Endothelial cell of umbilical vein (primary cell): ENCODE measurements at regions not wholly inside any gene's neighbourhood (a gene's known extent, or its start where the extent isn't known, plus 50 kb on each side); places are given as distances from the start of the nearest gene placed in this dataset.
"Not testable (repeated sequence)": the region's sequence is repeated elsewhere in the genome, so short reads cannot be mapped to it uniquely, and the experiment has no call there.

ENCODE experiments used
- BruUV-seq: library from RNA; stranded (reverse); fragments of 400-500 nt; replicated peaks from 2 replicates; lab custom pipeline; 2021; lab: Mats Ljungman, UMichigan
- CTCF ChIA-PET: fragments of 300-600, 350-600 bp; sonication (Branson Sonifier 250); formaldehyde crosslinking; loops from one replicate; lab custom pipeline; 2021; ENCODE audit warnings: antibody characterized with exemption, inconsistent platforms; lab: Charles Lee
- POLR2A ChIA-PET: fragments of 300-600, 350-600 bp; sonication (Branson Sonifier 250); formaldehyde crosslinking; loops from one replicate; lab custom pipeline; 2021; ENCODE audit warnings: antibody characterized with exemption, inconsistent platforms; lab: Charles Lee
- DNase-seq: peaks from one replicate; pipeline ENCODE4 v3.0.0-alpha.2; 2011; ENCODE audit warnings: low read depth, low spot score
- FAIRE-seq: peaks from 2 replicates; lab custom pipeline; 2011; peaks lifted over from hg19 to GRCh38; lab: Jason Lieb, UNC
- H2AFZ ChIP-seq: 2 replicates; pipeline ENCODE4 v1.6.0; 2012; ENCODE audit warnings: low read depth, low read length, control low read depth, inconsistent platforms
- H3K27ac ChIP-seq: 2 replicates; pipeline ENCODE4 v1.5.1; 2011; ENCODE audit warnings: low read depth, mild to moderate bottlenecking, control low read depth, low read length, moderate library complexity; ENCODE audit not compliant: insufficient read depth
- H3K27me3 ChIP-seq, 2 experiments: 2 replicates each; pipeline versions ENCODE4 v1.6.0 to v1.6.1; 2011; ENCODE audit warnings: low read length in 2 of 2, mixed read lengths in 1 of 2; ENCODE audit not compliant: control insufficient read depth in 2 of 2, insufficient read depth in 2 of 2
- H3K36me3 ChIP-seq, 2 experiments: 2 replicates in 1 of 2; 3 replicates in 1 of 2; pipeline ENCODE4 v1.5.1; 2011; ENCODE audit warnings: low read length in 2 of 2, mild to moderate bottlenecking in 1 of 2, moderate library complexity in 1 of 2; ENCODE audit not compliant: control insufficient read depth in 2 of 2, insufficient read depth in 2 of 2; ENCODE audit errors: extremely low read depth in 1 of 2
- H3K4me1 ChIP-seq: 3 replicates; pipeline ENCODE4 v1.5.1; 2011; ENCODE audit warnings: mild to moderate bottlenecking, low read length; ENCODE audit not compliant: control insufficient read depth, insufficient read depth; ENCODE audit errors: extremely low read depth
- H3K4me2 ChIP-seq: 2 replicates; pipeline ENCODE4 v1.6.1; 2011; ENCODE audit warnings: low read length, control low read depth, mixed read lengths; ENCODE audit not compliant: insufficient read depth
- H3K4me3 ChIP-seq, 3 experiments: fragments of 200-600 bp in 1 of 3; sonication (generic), shearing (Covaris generic) in 1 of 3; replicated peaks in 1 of 3; 2 replicates each; pipeline ENCODE4 v1.5.1; 2011 to 2016; ENCODE audit warnings: control low read depth in 3 of 3, low read length in 3 of 3, mild to moderate bottlenecking in 2 of 3, inconsistent platforms in 1 of 3, low read depth in 1 of 3, moderate library complexity in 1 of 3; ENCODE audit not compliant: insufficient read depth in 1 of 3
- H3K79me2 ChIP-seq: 2 replicates; pipeline ENCODE4 v1.6.0; 2012; ENCODE audit warnings: low read length, inconsistent platforms; ENCODE audit not compliant: control insufficient read depth, insufficient read depth
- H3K9ac ChIP-seq: replicated peaks from 2 replicates; pipeline ENCODE3; 2011; ENCODE audit warnings: low read length, control low read depth; ENCODE audit not compliant: insufficient read depth; ENCODE audit errors: extremely low read depth
- H3K9me1 ChIP-seq: replicated peaks from 3 replicates; pipeline ENCODE4 v1.6.0; 2011; ENCODE audit warnings: mild to moderate bottlenecking, low read length; ENCODE audit not compliant: control insufficient read depth, insufficient read depth; ENCODE audit errors: extremely low read depth
- H3K9me3 ChIP-seq: replicated peaks from 2 replicates; pipeline ENCODE4 v1.5.1; 2012; ENCODE audit warnings: low read length, inconsistent platforms; ENCODE audit not compliant: control insufficient read depth, insufficient read depth
- H4K20me1 ChIP-seq: replicated peaks from 2 replicates; pipeline ENCODE3; 2011; ENCODE audit warnings: mild to moderate bottlenecking, low read length; ENCODE audit not compliant: control insufficient read depth, insufficient read depth; ENCODE audit errors: extremely low read depth
- CTCF ChIP-seq, 2 donors: IDR thresholded peaks; 1 replicate in 1 of 2; 2 replicates in 1 of 2; pipeline ENCODE4 v1.5.1; 2011; ENCODE audit warnings: low read length in 2 of 2, mild to moderate bottlenecking in 2 of 2, moderate library complexity in 2 of 2, control low read depth in 1 of 2, inconsistent platforms in 1 of 2, low read depth in 1 of 2; ENCODE audit not compliant: insufficient read depth in 1 of 2; ENCODE audit errors: extremely low read depth in 1 of 2
- EZH2 ChIP-seq: IDR thresholded peaks from 2 replicates; pipeline ENCODE4 v1.6.1; 2012; ENCODE audit warnings: borderline replicate concordance, low read depth, mild to moderate bottlenecking, moderate library complexity, low read length, inconsistent platforms; ENCODE audit not compliant: severe bottlenecking
- FOS ChIP-seq: IDR thresholded peaks from 2 replicates; pipeline ENCODE4 v1.6.1; 2011; ENCODE audit warnings: mild to moderate bottlenecking, low read length, moderate library complexity, borderline replicate concordance; ENCODE audit not compliant: insufficient read depth
- GATA2 ChIP-seq: IDR thresholded peaks from 2 replicates; pipeline ENCODE4 v1.7.0; 2011; ENCODE audit warnings: low read depth, mild to moderate bottlenecking, moderate library complexity, mixed read lengths, low read length; ENCODE audit not compliant: insufficient read length, insufficient read depth
- JUN ChIP-seq: IDR thresholded peaks from 2 replicates; pipeline ENCODE4 v1.6.1; 2011; ENCODE audit warnings: borderline replicate concordance, low read depth; ENCODE audit not compliant: insufficient read length, insufficient read depth
- MAX ChIP-seq: IDR thresholded peaks from 2 replicates; pipeline ENCODE4 v1.6.1; 2011; ENCODE audit not compliant: insufficient read depth, insufficient read length
- MYC ChIP-seq: IDR thresholded peaks from one replicate; pipeline ENCODE4 v1.6.1; 2011; ENCODE audit warnings: mild to moderate bottlenecking, low read depth, low read length
- POLR2A ChIP-seq: IDR thresholded peaks from 2 replicates; pipeline ENCODE4 v1.6.1; 2012; ENCODE audit warnings: low read depth, mild to moderate bottlenecking, control low read depth, low read length
- POLR2AphosphoS5 ChIP-seq: IDR thresholded peaks from 2 replicates; pipeline ENCODE4 v1.6.1; 2012; ENCODE audit warnings: low read depth, mild to moderate bottlenecking, control low read depth, low read length, moderate library complexity; ENCODE audit not compliant: insufficient read depth
- dilution Hi-C: fragments of 300-500 bp; cut with MboI; formaldehyde crosslinking; loops from one replicate; pipeline ENCODE4 v1.15.0; 2019; ENCODE audit warnings: low sequenced_read_pairs; ENCODE audit not compliant: extremely low pct_ligation_motif_present
- intact Hi-C: fragments of 100-400 bp; cut with micrococcal nuclease; formaldehyde crosslinking; loops from one replicate; pipeline ENCODE4 v1.10.0; 2022

- ChIA-PET CTCF (no interaction called here), POLR2A (no interaction called here)
- no peaks in the 10 kb centered on the region for H3K36me3 ChIP-seq
- no peaks in the 10 kb centered on the region for H3K79me2 ChIP-seq
- H3K4me2 ChIP-seq = no peak overlapping the region
- no peaks in the 10 kb centered on the region for H4K20me1 ChIP-seq
- no peak for TF ChIP-seq EZH2
- no peak for TF ChIP-seq MAX
- TF ChIP-seq CTCF (IDR thresholded peaks at IDR 0.05; ENCODE audit: extremely low read depth in 1 of 2, insufficient read depth in 1 of 2, low read depth in 1 of 2, low read length in 2 of 2) = no peak
- TF ChIP-seq POLR2A = no peak
- no peak for TF ChIP-seq JUN
- no peak for TF ChIP-seq GATA2
- no peak for TF ChIP-seq FOS
- TF ChIP-seq POLR2AphosphoS5 = no peak
- no peak for TF ChIP-seq MYC
- no peaks in the 10 kb centered on the region for H3K27me3 ChIP-seq
- no peaks in the 10 kb centered on the region for H3K9me1 ChIP-seq
- no peaks in the 10 kb centered on the region for H3K9me3 ChIP-seq
- no peak overlapping the region for H3K9ac ChIP-seq
- no peak overlapping the region for H3K27ac ChIP-seq
- H2AFZ ChIP-seq = no peak overlapping the region
- DNase-seq (no peak), FAIRE-seq (no peak)
- no TSS peak for BruUV-seq
- dilution Hi-C loops (no loop called here), intact Hi-C loops (no loop called here)
- H3K4me3 ChIP-seq = no peak overlapping the region
- no peaks in the 10 kb centered on the region for H3K4me1 ChIP-seq
Observed at GRCh38 chr3:17861476-17861875, 119.0 kb upstream of the TBC1D5 start.

- H3K4me2 ChIP-seq, H3K9me1 ChIP-seq, FAIRE-seq, dilution Hi-C loops, POLR2A ChIA-PET, H4K20me1 ChIP-seq, CTCF ChIA-PET, H2AFZ ChIP-seq, H3K27me3 ChIP-seq, DNase-seq, H3K9ac ChIP-seq, H3K9me3 ChIP-seq, H3K4me3 ChIP-seq, H3K79me2 ChIP-seq, H3K27ac ChIP-seq, H3K36me3 ChIP-seq, BruUV-seq, H3K4me1 ChIP-seq, intact Hi-C loops: not testable (repeated sequence)
Observed at GRCh38 chr3:17860840-17861471, 118.5 kb upstream of the TBC1D5 start.
